SHP77 treated with DMSO at 0.1 percent for 48 hours (cell line): ENCODE measurements at regions not wholly inside any gene's neighbourhood (a gene's known extent, or its start where the extent isn't known, plus 50 kb on each side); places are given as distances from the start of the nearest gene placed in this dataset.

Experiments used
- DNase-seq: peaks from one replicate; lab custom pipeline; 2025; lab: John Stamatoyannopoulos, UW

DNA sequence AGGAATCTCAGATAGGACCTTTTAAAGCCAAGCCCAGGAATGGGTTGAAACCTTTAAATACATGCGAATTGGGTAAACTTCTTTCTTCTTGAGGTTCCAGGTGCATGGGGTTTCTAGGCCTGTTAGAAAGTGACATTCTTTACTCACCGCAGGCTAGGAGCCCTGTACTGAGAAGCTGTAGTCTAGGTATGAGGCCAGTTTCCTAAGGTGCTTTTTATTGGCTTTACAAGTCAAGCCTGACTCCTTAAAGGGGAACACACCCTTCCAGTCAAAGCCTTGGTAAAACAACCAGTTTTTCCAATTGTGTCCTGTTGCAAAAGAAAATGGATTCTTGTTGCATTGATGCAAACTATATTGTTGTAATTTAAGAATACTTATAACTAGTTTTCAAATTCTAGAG lies 76.1 kb upstream of the ATP11B start:
- DNase-seq = no peak

DNA sequence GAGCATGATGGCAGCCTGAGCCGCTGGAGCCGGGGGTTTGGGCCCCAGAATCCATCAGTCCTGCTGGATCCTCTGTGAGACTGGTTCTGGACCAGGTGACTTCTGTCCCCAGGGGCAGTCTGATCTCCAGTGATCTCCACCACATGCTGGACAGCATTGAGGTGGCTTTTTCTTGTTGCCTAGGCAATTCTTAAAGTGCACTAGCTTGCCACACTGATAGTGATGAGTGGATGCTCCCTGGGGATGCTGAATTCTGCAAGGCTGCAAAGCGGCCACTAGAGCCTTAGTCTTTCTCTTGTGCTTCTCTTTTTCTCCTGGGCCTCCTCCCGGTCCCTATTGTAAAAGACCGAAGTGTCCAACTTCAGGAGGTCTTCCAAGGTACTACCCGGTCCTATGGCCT lies 70.4 kb upstream of the ATP11B start:
- no peak for DNase-seq

DNA sequence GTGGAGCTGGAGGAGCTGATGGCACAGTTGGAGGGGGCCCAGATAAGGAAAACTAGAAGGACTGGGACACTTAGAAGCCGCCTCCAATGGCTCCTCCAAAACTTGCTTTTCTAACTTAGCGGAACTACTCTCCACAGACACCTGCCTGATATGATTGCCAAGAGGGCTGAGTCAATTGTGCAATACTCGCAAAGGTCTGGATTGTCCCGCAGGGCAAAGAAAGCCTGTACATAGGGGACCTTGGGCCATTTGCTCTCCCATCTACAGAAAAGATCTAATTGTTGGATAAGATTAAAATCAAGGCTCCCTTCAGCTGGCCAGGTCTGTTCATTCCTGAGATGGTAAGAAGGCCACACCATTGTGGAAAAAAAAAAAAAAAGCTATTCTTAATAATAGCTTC lies 69.7 kb upstream of the ATP11B start:
- no peak for DNase-seq

- no peak for DNase-seq
Measured at GRCh38 chr3:182725372-182726251, 67.7 kb upstream of the ATP11B start.

- no peak for DNase-seq
Measured at GRCh38 chr3:182726258-182727142, 66.8 kb upstream of the ATP11B start.

- no peak for DNase-seq
Measured at GRCh38 chr3:182728238-182728637, 65.1 kb upstream of the ATP11B start.

DNA sequence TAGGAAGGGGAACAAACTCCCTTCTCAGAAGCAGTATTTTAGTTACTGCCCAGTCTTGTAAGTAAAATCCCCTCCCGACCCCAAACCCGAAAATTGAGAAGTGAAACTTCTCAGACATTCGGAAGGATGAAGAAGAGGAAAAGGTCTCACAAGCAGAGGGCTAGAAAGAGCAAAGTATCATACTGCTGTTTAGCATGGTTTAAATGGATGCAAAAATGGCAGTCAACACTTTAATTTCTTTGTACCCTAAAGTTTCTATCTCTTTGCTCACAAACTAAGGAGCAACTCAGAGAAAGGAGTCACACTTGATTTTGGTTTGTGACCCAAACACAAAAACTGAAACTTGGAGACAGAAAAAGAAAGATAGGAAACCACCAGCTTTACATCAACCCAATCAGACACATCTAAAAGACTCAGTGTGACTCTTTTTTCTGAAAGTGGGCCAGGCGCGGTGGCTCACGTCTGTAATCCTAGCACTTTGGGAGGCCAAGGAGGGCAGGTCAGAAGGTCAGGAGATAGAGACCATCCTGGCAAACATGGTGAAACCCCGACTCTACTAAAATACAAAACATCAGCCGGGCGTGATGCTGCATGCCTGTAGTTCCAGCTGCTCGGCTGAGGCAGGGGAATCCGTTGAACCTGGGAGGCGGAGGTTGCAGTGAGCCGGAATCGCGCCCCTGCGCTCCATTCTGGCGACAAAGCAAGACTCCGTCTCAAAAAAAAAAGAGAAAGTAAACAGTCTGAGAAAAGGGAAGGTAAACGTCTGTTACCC lies 63.2 kb upstream of the ATP11B start:
- no peak for DNase-seq

- no peak for DNase-seq
Measured at GRCh38 chr3:182730675-182731042, 62.6 kb upstream of the ATP11B start.

DNA sequence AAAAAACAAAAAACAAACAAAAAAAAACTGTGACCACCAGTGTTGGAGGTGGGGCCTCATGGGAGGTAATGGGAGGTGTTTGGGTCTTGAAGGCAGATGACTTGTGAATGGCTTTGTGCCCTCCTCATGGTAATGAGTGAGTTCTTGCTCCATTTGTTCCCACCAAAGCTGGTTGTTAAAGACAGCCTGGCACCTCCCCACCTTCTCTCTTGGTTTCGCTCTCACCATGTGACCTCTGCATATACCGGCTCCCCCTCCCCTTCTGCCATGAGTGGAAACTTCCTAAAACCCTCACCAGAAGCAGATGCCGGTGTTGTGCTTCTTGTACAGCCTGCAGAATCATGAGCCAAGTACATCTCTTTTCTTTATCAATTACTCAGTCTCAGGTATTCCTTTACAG lies 61.5 kb upstream of the ATP11B start:
- no peak for DNase-seq

DNA sequence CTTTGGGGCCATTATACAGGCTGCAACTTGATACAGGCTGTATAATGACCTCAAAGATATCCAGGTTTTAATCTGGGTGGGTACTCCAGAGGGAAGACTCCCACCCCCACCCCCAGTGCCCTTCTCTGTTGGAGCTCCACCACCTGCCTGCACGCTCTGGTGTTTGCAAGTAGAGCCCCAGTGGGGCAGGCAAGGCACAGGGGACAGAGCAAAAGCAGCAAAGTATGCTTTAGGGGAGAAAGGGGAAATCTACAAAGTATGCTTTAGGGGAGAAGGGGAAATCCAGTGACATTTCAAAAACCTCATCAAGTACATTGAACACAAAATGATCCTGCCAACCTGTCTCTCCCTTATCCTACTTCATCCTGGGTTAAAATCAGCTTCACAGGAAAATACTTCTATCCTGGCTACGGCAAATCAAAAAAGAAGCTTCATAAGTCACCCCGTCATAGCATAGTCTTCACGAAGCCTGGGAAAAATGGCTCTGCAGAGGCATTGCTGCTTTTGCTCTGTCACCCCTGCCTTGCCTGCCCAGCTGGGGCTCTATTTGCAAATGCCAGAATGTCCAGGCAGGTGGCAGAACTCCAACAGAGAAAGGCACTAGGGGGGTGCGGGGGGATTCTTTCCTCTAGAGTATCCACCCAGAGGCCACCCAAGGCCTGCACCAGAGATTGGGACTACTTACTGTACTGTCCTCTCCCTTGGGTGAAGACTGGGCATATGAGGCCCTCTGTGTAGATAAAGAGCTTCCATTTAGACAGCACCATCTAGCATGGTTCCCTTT lies 60.9 kb upstream of the ATP11B start:
- no peak for DNase-seq

DNA sequence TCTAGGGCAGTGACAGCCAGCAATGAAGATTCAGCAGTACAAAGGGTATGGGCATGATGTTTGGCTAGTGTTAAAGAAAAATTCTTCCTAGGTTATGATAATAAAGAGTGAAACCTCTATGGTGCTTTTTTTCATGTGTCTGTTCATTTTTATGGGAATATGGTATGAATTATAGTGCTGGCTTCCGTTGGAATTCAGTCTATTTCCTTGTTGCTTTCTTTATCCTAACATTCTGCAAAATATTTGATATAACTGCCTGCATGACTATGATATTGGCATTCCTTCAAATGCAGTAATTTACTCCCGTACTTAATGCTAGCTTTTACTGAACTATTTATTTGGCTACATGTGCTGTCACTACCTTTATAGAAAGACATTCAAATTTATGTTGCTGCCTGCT lies 57.6 kb upstream of the ATP11B start:
- no peak for DNase-seq

GRCh38 chr3:182737825-182738224 lies 55.5 kb upstream of the ATP11B start:
- DNase-seq = no peak

DNA sequence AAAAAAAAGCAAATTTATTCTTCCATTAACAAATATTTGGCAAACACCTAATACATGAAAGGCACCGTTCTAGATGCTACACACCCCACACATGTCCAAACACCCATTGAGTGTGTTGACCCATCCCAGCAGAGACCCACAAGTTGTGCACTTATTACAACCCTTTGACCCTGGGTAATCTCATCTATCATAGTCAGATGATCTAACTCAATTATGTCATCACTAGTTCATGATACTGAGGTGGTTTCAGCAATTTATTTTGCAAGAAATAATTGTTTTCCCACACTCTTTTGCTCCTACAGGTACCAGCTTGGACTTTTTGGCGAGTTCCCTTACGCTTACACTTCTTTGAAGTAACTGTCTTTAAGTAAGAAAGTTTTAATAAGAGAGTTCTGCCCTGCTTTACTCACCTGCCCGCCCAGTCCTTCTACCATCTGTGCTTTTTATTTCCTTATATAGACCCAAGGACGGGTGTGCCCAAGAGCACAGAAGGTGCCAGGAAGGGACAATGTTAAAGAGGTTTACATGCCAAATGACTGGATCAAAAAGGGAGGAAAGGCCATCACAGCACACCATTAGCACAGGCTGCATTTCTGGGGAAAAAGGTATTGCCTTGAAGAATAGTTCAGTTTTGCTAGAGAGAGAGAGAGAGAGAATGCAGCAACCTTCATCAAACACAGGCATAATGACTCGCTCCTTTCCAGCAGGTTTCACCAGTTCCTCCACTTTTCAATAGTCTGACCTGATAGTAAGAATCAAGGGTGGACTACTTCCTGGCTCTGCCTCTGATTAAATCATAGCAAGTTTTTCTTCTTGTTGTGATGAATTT lies 54.5 kb upstream of the ATP11B start:
- no peak for DNase-seq

DNA sequence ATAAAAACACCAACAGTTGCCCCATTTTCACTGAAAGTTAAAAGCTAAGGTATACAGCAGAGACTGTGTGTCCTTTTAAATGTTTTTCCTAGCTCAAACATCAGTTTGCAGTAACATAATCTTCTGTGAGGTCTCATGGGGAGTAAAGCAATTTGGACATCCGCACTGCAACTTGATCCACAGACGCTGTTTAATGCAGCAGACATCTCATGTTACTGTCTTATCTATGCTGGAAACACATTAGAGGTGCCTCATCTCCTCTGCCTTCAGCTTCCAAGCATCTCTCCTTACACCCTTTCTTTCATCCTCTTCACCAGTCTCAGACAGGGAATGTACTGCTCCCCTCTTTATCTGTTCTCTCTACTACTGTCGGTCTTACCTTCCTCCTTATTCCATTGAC lies 53.7 kb upstream of the ATP11B start:
- no peak for DNase-seq

DNA sequence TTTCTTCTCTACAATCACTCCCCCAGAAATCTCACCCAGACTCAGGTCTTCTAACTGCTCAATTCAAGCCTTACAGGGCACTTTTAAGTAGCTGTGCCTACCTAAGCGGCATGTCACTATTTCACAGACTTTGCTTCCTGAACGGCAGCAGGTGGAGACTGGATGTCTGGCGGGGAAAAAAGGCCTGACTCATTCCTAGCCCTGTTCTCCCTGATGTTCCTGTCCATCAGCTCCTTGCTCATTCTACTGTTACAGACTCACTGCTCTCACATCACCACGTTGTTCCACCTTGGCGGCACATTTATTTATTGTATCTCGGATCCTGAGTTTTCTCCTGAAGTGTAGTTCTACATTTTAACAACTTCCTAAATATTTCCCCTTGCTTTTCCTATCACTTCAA lies 52.6 kb upstream of the ATP11B start:
- DNase-seq = peak; percentile 73

DNA sequence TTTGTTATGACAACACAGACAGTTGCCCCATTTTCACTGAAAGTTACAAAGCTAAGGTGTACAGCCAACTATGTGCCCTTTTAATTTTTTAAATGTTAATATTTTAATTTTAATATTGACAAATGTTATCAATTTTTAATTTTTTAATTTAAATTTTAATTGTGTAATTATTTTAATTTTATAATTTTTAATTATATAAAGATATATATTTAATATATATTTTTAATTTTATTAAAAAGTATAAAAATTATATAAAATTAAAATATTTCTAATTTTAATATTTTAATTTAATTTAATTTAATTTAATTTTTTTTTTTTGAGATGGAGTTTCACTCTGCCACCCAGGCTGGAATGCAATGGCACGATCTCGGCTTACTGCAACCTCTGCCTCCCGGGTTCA lies 52.1 kb upstream of the ATP11B start:
- no peak for DNase-seq
